ENCODE measurements at regions not wholly inside any gene's neighbourhood (a gene's known extent, or its start where the extent isn't known, plus 50 kb on each side); places are given as distances from the start of the nearest gene placed in this dataset.
A peak's percentile ranks its signal among the peaks of the same experiment; 100 is the strongest.

DNA sequence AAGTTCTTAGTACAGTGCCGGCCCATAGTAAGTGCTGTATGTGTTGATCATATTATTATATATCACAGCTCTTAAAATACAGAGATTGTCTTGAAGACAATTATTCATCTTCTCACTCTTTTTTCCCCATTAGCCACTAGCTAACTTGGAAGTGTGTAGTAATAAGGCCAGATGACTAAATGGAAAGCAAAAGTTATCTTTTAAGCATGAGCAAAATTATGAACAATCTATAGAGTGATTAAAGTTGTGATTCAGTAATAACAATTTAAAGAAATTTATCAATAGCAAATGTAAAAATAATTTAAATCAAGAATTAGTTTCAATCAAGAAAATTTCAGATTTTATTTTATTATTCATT lies 630.9 kb upstream of the TBL1XR1 start:
- H3K36me3 ChIP-seq, result no peaks in the 10 kb centered on the region
- TF ChIP-seq, protein P1, sequence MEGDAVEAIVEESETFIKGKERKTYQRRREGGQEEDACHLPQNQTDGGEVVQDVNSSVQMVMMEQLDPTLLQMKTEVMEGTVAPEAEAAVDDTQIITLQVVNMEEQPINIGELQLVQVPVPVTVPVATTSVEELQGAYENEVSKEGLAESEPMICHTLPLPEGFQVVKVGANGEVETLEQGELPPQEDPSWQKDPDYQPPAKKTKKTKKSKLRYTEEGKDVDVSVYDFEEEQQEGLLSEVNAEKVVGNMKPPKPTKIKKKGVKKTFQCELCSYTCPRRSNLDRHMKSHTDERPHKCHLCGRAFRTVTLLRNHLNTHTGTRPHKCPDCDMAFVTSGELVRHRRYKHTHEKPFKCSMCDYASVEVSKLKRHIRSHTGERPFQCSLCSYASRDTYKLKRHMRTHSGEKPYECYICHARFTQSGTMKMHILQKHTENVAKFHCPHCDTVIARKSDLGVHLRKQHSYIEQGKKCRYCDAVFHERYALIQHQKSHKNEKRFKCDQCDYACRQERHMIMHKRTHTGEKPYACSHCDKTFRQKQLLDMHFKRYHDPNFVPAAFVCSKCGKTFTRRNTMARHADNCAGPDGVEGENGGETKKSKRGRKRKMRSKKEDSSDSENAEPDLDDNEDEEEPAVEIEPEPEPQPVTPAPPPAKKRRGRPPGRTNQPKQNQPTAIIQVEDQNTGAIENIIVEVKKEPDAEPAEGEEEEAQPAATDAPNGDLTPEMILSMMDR (IDR thresholded peaks at IDR 0.05), result no peak
- no peak for TF ChIP-seq EP300 (IDR thresholded peaks at IDR 0.05)
- no peak for TF ChIP-seq POLR2AphosphoS5 (IDR thresholded peaks at IDR 0.05)
- no peak for TF ChIP-seq POLR2A (IDR thresholded peaks at IDR 0.05)
- DNase-seq (ENCODE audit: low spot score in 2 of 2), result no peak
- WGBS, result 90% methylated on average over 1 of the region's 1 CpG
- no peaks in the 10 kb centered on the region for H3K27me3 ChIP-seq
- no peak overlapping the region for H3K4me3 ChIP-seq
- H3K4me1 ChIP-seq, result peaks cover 28% of the 10 kb centered on the region
- H3K9me3 ChIP-seq, result no peaks in the 10 kb centered on the region
- H3K27ac ChIP-seq, result no peak overlapping the region

DNA sequence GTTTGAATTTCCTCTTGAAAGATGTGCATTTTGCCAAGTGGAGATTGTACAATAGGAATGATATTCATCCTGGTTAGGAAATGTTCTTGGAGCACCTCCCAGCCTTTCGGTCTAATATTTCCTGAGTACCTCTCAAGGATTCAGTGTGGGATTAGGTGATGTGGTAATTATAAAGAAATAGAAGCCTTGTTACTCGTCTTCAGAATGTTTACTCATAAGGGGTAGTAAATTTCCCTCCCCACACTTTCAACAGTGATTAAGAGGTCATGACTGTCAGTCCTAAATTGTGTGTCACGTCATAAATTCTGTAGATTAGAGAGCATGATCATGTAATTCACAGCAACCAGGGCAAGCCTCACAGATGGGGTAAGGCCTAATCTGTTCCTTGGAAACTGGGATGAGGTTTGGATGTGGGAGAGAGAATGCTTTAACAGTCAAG lies 633.1 kb upstream of the TBL1XR1 start:
- Histone ChIP-seq H3K27ac (peak overlapping the region; percentile 1), H3K27me3 (no peaks in the 10 kb centered on the region), H3K36me3 (no peaks in the 10 kb centered on the region), H3K4me3 (no peak overlapping the region), H3K4me1 (peaks cover 15% of the 10 kb centered on the region), H3K9me3 (no peaks in the 10 kb centered on the region)
- 54% methylated on average over 3 of the region's 3 CpGs for WGBS
- no peak for DNase-seq (ENCODE audit: low spot score in 2 of 2)
- TF ChIP-seq POLR2AphosphoS5 (IDR thresholded peaks at IDR 0.05), result peak in 2 of 3 donors; percentile 16 to 51
- TF ChIP-seq POLR2A (IDR thresholded peaks at IDR 0.05), result no peak

DNA sequence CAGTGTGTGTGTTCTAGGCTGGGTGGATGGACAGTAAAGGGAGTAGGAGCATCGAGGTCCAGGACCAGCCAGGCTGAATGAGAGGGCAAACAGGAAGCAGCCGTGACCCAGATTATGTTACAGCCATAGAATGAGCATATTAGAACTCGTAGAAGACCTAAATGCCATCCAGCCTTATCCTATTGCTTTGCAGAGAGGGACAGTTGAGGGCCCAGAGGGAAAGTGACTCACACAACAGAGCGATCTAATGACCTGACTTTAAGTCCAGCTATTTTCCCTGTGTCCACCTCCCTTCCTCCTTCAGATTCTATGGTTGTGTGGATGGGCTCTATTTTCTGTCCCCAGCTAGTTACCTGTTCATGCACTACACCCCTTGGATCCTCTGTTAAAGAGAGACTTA lies 634.1 kb upstream of the TBL1XR1 start:
- no peaks in the 10 kb centered on the region for H3K36me3 ChIP-seq
- peaks cover 22% of the 10 kb centered on the region for H3K4me1 ChIP-seq
- H3K27ac ChIP-seq, result no peak overlapping the region
- 96% methylated on average over 4 of the region's 4 CpGs for WGBS
- no peaks in the 10 kb centered on the region for H3K9me3 ChIP-seq
- no peak overlapping the region for H3K4me3 ChIP-seq
- H3K27me3 ChIP-seq, result no peaks in the 10 kb centered on the region
- no peak for TF ChIP-seq EP300 (IDR thresholded peaks at IDR 0.05)
- TF ChIP-seq, protein P1 (IDR thresholded peaks at IDR 0.05), result no peak
- no peak for TF ChIP-seq POLR2AphosphoS5 (IDR thresholded peaks at IDR 0.05)
- no peak for TF ChIP-seq POLR2A (IDR thresholded peaks at IDR 0.05)
- DNase-seq (ENCODE audit: low spot score in 2 of 2), result no peak

DNA sequence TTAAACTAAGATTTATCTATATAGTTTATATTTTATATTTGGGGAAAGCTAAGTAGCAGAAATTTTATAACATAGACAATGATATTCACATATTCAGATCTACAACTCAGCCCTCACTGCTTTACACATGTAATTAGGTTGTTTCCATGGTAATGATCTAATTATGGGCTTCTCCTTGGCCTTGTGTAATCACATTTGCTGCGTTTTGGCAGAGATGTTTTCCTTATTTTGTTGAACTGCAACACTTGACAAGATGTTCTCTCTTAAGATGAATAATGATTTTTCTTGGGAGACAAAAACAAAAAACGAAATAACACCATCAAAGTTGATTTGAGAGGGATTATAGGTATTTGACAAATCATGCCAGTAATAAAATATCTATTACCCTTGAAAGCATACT lies 635.6 kb upstream of the TBL1XR1 start:
- no peaks in the 10 kb centered on the region for H3K27me3 ChIP-seq
- 26% methylated on average over 2 of the region's 2 CpGs for WGBS
- H3K27ac ChIP-seq, result no peak overlapping the region
- H3K4me1 ChIP-seq, result peaks cover 29% of the 10 kb centered on the region
- no peak for DNase-seq (ENCODE audit: low spot score in 2 of 2)
- H3K4me3 ChIP-seq, result no peak overlapping the region
- H3K9me3 ChIP-seq, result no peaks in the 10 kb centered on the region
- TF ChIP-seq POLR2A (IDR thresholded peaks at IDR 0.05), result no peak
- H3K36me3 ChIP-seq, result no peaks in the 10 kb centered on the region

DNA sequence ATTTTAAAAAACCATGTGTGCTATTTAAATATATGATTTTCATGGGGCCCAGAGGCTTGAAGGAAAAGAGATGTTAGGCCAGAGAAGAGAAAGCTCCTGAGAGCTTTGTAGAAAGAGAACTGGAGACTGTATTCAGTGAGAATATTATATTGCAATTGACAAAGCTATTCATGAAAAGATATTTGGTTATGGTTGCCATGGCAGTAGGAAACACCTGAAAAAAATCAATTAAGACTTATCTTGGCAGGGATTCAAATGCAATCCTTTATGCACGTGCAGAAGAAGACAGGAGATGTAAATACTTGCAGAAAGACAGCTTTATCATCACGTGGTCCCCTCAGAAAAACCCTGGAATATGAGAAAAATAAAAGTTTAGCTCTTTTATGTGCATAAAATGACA lies 636.0 kb upstream of the TBL1XR1 start:
- TF ChIP-seq EP300 (IDR thresholded peaks at IDR 0.05) (no peak), POLR2AphosphoS5 (IDR thresholded peaks at IDR 0.05) (no peak), POLR2A (IDR thresholded peaks at IDR 0.05) (no peak)
- TF ChIP-seq, protein P1 (IDR thresholded peaks at IDR 0.05), result no peak
- Histone ChIP-seq H3K27ac (no peak overlapping the region), H3K4me3 (no peak overlapping the region), H3K4me1 (peaks cover 29% of the 10 kb centered on the region), H3K36me3 (no peaks in the 10 kb centered on the region), H3K27me3 (no peaks in the 10 kb centered on the region), H3K9me3 (no peaks in the 10 kb centered on the region)
- DNase-seq (ENCODE audit: low spot score in 2 of 2), result no peak
- WGBS, result 25% methylated on average over 2 of the region's 2 CpGs

DNA sequence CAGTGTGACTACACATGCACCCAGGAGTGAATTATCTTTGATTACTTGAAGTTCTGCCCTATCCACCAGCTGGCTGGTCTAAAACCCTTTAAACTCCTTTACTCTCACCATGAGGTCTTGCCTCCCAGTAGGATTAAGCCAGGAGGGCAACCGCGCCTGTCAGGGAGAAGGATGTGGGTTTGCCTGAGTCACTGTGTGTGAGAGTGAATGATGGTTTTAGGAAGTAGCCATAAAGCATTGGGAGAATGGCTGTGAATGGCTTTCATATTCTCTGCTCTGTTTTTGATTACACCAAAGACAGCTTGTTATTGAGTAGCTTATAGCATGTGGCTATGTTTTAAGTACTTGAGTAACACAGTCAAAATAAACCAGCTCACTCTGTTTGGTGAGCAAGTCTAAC lies 637.7 kb upstream of the TBL1XR1 start:
- H3K9me3 ChIP-seq, result no peaks in the 10 kb centered on the region
- 63% methylated on average over 2 of the region's 2 CpGs for WGBS
- peaks cover 25% of the 10 kb centered on the region for H3K4me1 ChIP-seq
- H3K4me3 ChIP-seq, result no peak overlapping the region
- H3K36me3 ChIP-seq, result no peaks in the 10 kb centered on the region
- no peak for DNase-seq (ENCODE audit: low spot score in 2 of 2)
- H3K27ac ChIP-seq, result no peak overlapping the region
- H3K27me3 ChIP-seq, result no peaks in the 10 kb centered on the region
- no peak for TF ChIP-seq POLR2AphosphoS5 (IDR thresholded peaks at IDR 0.05)
- no peak for TF ChIP-seq POLR2A (IDR thresholded peaks at IDR 0.05)
- TF ChIP-seq EP300 (IDR thresholded peaks at IDR 0.05), result no peak
- TF ChIP-seq, protein P1 (IDR thresholded peaks at IDR 0.05), result no peak
